ENCODE measurements at regions not wholly inside any gene's neighbourhood (a gene's known extent, or its start where the extent isn't known, plus 50 kb on each side); places are given as distances from the start of the nearest gene placed in this dataset.

- TF ChIP-seq, protein P1, sequence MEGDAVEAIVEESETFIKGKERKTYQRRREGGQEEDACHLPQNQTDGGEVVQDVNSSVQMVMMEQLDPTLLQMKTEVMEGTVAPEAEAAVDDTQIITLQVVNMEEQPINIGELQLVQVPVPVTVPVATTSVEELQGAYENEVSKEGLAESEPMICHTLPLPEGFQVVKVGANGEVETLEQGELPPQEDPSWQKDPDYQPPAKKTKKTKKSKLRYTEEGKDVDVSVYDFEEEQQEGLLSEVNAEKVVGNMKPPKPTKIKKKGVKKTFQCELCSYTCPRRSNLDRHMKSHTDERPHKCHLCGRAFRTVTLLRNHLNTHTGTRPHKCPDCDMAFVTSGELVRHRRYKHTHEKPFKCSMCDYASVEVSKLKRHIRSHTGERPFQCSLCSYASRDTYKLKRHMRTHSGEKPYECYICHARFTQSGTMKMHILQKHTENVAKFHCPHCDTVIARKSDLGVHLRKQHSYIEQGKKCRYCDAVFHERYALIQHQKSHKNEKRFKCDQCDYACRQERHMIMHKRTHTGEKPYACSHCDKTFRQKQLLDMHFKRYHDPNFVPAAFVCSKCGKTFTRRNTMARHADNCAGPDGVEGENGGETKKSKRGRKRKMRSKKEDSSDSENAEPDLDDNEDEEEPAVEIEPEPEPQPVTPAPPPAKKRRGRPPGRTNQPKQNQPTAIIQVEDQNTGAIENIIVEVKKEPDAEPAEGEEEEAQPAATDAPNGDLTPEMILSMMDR (conservative IDR thresholded peaks at IDR 0.05; ENCODE audit: low read depth in 2 of 2), result no peak
- TF ChIP-seq ETS1 (IDR thresholded peaks at IDR 0.05) (no peak), STAT1 (IDR thresholded peaks at IDR 0.05; ENCODE audit: unreplicated experiment) (no peak), NANOG (IDR thresholded peaks at IDR 0.05; ENCODE audit: borderline replicate concordance) (no peak)
These were observed 202.4 kb downstream of the GLRX3 start (continued) for GRCh38 chr10:130338636-130339024.

- peaks cover 3% of the 10 kb centered on the region for H3K27me3 Mint-ChIP-seq (ENCODE audit: insufficient read depth, low read depth, poor library complexity)
- Histone ChIP-seq H2AFZ (no peak overlapping the region), H3K9me2 (ENCODE audit: insufficient read depth) (no peaks in the 10 kb centered on the region), H3F3A (replicated peaks; ENCODE audit: low read depth) (no peaks in the 10 kb centered on the region), H3K4me2 (no peak overlapping the region), H3K36me3 (ENCODE audit: insufficient read depth) (0 out of 2 replicates have a peak, but pooled peaks cover 3% of the 10 kb centered on the region), H3K4me3 (no peak overlapping the region), H3K27ac (ENCODE audit: low read depth) (no peak overlapping the region), H3K4me1 (ENCODE audit: insufficient read depth) (no peaks in the 10 kb centered on the region), H3K79me2 (replicated peaks; ENCODE audit: insufficient read depth) (no peaks in the 10 kb centered on the region), H4K20me1 (replicated peaks; ENCODE audit: insufficient read depth) (no peaks in the 10 kb centered on the region), H3K27me3 (ENCODE audit: insufficient read depth) (no peaks in the 10 kb centered on the region)
- no peak overlapping the region for H3K4me3 Mint-ChIP-seq
- no peak overlapping the region for H3K27ac Mint-ChIP-seq
- peaks cover 50% of the 10 kb centered on the region for H3K36me3 Mint-ChIP-seq (ENCODE audit: low read depth)
- TF ChIP-seq, protein P2, sequence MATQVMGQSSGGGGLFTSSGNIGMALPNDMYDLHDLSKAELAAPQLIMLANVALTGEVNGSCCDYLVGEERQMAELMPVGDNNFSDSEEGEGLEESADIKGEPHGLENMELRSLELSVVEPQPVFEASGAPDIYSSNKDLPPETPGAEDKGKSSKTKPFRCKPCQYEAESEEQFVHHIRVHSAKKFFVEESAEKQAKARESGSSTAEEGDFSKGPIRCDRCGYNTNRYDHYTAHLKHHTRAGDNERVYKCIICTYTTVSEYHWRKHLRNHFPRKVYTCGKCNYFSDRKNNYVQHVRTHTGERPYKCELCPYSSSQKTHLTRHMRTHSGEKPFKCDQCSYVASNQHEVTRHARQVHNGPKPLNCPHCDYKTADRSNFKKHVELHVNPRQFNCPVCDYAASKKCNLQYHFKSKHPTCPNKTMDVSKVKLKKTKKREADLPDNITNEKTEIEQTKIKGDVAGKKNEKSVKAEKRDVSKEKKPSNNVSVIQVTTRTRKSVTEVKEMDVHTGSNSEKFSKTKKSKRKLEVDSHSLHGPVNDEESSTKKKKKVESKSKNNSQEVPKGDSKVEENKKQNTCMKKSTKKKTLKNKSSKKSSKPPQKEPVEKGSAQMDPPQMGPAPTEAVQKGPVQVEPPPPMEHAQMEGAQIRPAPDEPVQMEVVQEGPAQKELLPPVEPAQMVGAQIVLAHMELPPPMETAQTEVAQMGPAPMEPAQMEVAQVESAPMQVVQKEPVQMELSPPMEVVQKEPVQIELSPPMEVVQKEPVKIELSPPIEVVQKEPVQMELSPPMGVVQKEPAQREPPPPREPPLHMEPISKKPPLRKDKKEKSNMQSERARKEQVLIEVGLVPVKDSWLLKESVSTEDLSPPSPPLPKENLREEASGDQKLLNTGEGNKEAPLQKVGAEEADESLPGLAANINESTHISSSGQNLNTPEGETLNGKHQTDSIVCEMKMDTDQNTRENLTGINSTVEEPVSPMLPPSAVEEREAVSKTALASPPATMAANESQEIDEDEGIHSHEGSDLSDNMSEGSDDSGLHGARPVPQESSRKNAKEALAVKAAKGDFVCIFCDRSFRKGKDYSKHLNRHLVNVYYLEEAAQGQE (IDR thresholded peaks at IDR 0.05; ENCODE audit: unreplicated experiment), result no peak
- DNase-seq (ENCODE audit: low spot score), result no peak
- no peak for ATAC-seq
- no peaks in the 10 kb centered on the region for H3K4me1 Mint-ChIP-seq
- peaks cover 99% of the 10 kb centered on the region for H3K9me3 Mint-ChIP-seq
These were observed 202.9 kb downstream of the GLRX3 start for GRCh38 chr10:130339091-130339490.

- no peak overlapping the region for H3K27ac Mint-ChIP-seq
- ATAC-seq, result no peak
- no peak overlapping the region for H2AFZ ChIP-seq
- no peak for DNase-seq (ENCODE audit: low spot score)
- peaks cover 3% of the 10 kb centered on the region for H3K27me3 Mint-ChIP-seq (ENCODE audit: insufficient read depth, low read depth, poor library complexity)
- no peak overlapping the region for H3K4me2 ChIP-seq
- H4K20me1 ChIP-seq (replicated peaks; ENCODE audit: insufficient read depth), result no peaks in the 10 kb centered on the region
- H3K4me1 Mint-ChIP-seq, result no peaks in the 10 kb centered on the region
- 0 out of 2 replicates have a peak, but pooled peaks cover 3% of the 10 kb centered on the region for H3K36me3 ChIP-seq (ENCODE audit: insufficient read depth)
- no peaks in the 10 kb centered on the region for H3K27me3 ChIP-seq (ENCODE audit: insufficient read depth)
- no peaks in the 10 kb centered on the region for H3K4me1 ChIP-seq (ENCODE audit: insufficient read depth)
- no peak overlapping the region for H3K4me3 Mint-ChIP-seq
- H3K79me2 ChIP-seq (replicated peaks; ENCODE audit: insufficient read depth), result no peaks in the 10 kb centered on the region
- H3K36me3 Mint-ChIP-seq (ENCODE audit: low read depth), result peaks cover 47% of the 10 kb centered on the region
- H3K27ac ChIP-seq (ENCODE audit: low read depth), result no peak overlapping the region
- no peaks in the 10 kb centered on the region for H3F3A ChIP-seq (replicated peaks; ENCODE audit: low read depth)
- H3K9me2 ChIP-seq (ENCODE audit: insufficient read depth), result no peaks in the 10 kb centered on the region
- peaks cover 96% of the 10 kb centered on the region for H3K9me3 Mint-ChIP-seq
- no peak overlapping the region for H3K4me3 ChIP-seq
- TF ChIP-seq CREB1 (CRISPR knock-in tag; IDR thresholded peaks at IDR 0.05; ENCODE audit: low read depth) (no peak), EZH2 (IDR thresholded peaks at IDR 0.05; ENCODE audit: low read depth, unreplicated experiment) (no peak), NANOG (IDR thresholded peaks at IDR 0.05; ENCODE audit: borderline replicate concordance) (no peak)
- TF ChIP-seq, protein P3, sequence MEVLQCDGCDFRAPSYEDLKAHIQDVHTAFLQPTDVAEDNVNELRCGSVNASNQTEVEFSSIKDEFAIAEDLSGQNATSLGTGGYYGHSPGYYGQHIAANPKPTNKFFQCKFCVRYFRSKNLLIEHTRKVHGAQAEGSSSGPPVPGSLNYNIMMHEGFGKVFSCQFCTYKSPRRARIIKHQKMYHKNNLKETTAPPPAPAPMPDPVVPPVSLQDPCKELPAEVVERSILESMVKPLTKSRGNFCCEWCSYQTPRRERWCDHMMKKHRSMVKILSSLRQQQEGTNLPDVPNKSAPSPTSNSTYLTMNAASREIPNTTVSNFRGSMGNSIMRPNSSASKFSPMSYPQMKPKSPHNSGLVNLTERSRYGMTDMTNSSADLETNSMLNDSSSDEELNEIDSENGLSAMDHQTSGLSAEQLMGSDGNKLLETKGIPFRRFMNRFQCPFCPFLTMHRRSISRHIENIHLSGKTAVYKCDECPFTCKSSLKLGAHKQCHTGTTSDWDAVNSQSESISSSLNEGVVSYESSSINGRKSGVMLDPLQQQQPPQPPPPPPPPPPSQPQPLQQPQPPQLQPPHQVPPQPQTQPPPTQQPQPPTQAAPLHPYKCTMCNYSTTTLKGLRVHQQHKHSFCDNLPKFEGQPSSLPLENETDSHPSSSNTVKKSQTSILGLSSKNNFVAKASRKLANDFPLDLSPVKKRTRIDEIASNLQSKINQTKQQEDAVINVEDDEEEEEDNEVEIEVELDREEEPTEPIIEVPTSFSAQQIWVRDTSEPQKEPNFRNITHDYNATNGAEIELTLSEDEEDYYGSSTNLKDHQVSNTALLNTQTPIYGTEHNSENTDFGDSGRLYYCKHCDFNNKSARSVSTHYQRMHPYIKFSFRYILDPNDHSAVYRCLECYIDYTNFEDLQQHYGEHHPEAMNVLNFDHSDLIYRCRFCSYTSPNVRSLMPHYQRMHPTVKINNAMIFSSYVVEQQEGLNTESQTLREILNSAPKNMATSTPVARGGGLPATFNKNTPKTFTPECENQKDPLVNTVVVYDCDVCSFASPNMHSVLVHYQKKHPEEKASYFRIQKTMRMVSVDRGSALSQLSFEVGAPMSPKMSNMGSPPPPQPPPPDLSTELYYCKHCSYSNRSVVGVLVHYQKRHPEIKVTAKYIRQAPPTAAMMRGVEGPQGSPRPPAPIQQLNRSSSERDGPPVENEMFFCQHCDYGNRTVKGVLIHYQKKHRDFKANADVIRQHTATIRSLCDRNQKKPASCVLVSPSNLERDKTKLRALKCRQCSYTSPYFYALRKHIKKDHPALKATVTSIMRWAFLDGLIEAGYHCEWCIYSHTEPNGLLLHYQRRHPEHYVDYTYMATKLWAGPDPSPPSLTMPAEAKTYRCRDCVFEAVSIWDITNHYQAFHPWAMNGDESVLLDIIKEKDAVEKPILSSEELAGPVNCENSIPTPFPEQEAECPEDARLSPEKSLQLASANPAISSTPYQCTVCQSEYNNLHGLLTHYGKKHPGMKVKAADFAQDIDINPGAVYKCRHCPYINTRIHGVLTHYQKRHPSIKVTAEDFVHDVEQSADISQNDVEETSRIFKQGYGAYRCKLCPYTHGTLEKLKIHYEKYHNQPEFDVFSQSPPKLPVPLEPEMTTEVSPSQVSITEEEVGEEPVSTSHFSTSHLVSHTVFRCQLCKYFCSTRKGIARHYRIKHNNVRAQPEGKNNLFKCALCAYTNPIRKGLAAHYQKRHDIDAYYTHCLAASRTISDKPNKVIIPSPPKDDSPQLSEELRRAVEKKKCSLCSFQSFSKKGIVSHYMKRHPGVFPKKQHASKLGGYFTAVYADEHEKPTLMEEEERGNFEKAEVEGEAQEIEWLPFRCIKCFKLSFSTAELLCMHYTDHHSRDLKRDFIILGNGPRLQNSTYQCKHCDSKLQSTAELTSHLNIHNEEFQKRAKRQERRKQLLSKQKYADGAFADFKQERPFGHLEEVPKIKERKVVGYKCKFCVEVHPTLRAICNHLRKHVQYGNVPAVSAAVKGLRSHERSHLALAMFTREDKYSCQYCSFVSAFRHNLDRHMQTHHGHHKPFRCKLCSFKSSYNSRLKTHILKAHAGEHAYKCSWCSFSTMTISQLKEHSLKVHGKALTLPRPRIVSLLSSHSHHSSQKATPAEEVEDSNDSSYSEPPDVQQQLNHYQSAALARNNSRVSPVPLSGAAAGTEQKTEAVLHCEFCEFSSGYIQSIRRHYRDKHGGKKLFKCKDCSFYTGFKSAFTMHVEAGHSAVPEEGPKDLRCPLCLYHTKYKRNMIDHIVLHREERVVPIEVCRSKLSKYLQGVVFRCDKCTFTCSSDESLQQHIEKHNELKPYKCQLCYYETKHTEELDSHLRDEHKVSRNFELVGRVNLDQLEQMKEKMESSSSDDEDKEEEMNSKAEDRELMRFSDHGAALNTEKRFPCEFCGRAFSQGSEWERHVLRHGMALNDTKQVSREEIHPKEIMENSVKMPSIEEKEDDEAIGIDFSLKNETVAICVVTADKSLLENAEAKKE (CRISPR knock-in tag; IDR thresholded peaks at IDR 0.05), result no peak
These were observed 203.7 kb downstream of the GLRX3 start for GRCh38 chr10:130339911-130340310.

All from GM23338 (cell line).